ENCODE measurements at regions not wholly inside any gene's neighbourhood (a gene's known extent, or its start where the extent isn't known, plus 50 kb on each side); places are given as distances from the start of the nearest gene placed in this dataset.

- no peak overlapping the region for H2AFZ ChIP-seq (ENCODE audit: low read depth, low read length, poor library complexity, severe bottlenecking)
- no peaks in the 10 kb centered on the region for H3K27me3 ChIP-seq (ENCODE audit: insufficient read depth, low read length)
- no peak overlapping the region for H3K4me2 ChIP-seq (ENCODE audit: low read length)
- H3K79me2 ChIP-seq (ENCODE audit: insufficient read depth, low read length): no peaks in the 10 kb centered on the region
- no TSS peak for BruUV-seq (replicated peaks)
- ATAC-seq (no peak), DNase-seq (ENCODE audit: low read depth, low spot score) (no peak)
- H3K9me3 ChIP-seq (ENCODE audit: control insufficient read depth in 1 of 2, insufficient read depth in 1 of 2, low read depth in 1 of 2, low read length in 2 of 2): no peaks in the 10 kb centered on the region
- no peak overlapping the region for H3K27ac ChIP-seq (ENCODE audit: low read depth, low read length)
- TF ChIP-seq, protein P1, sequence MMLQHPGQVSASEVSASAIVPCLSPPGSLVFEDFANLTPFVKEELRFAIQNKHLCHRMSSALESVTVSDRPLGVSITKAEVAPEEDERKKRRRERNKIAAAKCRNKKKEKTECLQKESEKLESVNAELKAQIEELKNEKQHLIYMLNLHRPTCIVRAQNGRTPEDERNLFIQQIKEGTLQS (IDR thresholded peaks at IDR 0.05): no peak
- TF ChIP-seq ZNF274 (IDR thresholded peaks at IDR 0.05; ENCODE audit: low read depth, low read length): no peak
- TF ChIP-seq TCF7L2 (IDR thresholded peaks at IDR 0.05; ENCODE audit: borderline replicate concordance, extremely low read depth, insufficient read depth, insufficient read length): no peak
- TF ChIP-seq, protein P2, sequence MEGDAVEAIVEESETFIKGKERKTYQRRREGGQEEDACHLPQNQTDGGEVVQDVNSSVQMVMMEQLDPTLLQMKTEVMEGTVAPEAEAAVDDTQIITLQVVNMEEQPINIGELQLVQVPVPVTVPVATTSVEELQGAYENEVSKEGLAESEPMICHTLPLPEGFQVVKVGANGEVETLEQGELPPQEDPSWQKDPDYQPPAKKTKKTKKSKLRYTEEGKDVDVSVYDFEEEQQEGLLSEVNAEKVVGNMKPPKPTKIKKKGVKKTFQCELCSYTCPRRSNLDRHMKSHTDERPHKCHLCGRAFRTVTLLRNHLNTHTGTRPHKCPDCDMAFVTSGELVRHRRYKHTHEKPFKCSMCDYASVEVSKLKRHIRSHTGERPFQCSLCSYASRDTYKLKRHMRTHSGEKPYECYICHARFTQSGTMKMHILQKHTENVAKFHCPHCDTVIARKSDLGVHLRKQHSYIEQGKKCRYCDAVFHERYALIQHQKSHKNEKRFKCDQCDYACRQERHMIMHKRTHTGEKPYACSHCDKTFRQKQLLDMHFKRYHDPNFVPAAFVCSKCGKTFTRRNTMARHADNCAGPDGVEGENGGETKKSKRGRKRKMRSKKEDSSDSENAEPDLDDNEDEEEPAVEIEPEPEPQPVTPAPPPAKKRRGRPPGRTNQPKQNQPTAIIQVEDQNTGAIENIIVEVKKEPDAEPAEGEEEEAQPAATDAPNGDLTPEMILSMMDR (IDR thresholded peaks at IDR 0.05 in 2 of 3, conservative IDR thresholded peaks at IDR 0.05 in 1 of 3; ENCODE audit: borderline replicate concordance in 1 of 3, insufficient read depth in 1 of 3, low read depth in 2 of 3, low read length in 2 of 3): no peak
- no peak for TF ChIP-seq ZBTB33 (IDR thresholded peaks at IDR 0.05; ENCODE audit: extremely low read depth, insufficient replicate concordance, low read length)
- TF ChIP-seq EZH2phosphoT487 (IDR thresholded peaks at IDR 0.05; ENCODE audit: borderline replicate concordance): no peak
- TF ChIP-seq YY1 (IDR thresholded peaks at IDR 0.05; ENCODE audit: extremely low read depth, insufficient replicate concordance, low read depth, low read length): no peak
- no peak for TF ChIP-seq EZH2 (IDR thresholded peaks at IDR 0.05)
- TF ChIP-seq, protein P3, sequence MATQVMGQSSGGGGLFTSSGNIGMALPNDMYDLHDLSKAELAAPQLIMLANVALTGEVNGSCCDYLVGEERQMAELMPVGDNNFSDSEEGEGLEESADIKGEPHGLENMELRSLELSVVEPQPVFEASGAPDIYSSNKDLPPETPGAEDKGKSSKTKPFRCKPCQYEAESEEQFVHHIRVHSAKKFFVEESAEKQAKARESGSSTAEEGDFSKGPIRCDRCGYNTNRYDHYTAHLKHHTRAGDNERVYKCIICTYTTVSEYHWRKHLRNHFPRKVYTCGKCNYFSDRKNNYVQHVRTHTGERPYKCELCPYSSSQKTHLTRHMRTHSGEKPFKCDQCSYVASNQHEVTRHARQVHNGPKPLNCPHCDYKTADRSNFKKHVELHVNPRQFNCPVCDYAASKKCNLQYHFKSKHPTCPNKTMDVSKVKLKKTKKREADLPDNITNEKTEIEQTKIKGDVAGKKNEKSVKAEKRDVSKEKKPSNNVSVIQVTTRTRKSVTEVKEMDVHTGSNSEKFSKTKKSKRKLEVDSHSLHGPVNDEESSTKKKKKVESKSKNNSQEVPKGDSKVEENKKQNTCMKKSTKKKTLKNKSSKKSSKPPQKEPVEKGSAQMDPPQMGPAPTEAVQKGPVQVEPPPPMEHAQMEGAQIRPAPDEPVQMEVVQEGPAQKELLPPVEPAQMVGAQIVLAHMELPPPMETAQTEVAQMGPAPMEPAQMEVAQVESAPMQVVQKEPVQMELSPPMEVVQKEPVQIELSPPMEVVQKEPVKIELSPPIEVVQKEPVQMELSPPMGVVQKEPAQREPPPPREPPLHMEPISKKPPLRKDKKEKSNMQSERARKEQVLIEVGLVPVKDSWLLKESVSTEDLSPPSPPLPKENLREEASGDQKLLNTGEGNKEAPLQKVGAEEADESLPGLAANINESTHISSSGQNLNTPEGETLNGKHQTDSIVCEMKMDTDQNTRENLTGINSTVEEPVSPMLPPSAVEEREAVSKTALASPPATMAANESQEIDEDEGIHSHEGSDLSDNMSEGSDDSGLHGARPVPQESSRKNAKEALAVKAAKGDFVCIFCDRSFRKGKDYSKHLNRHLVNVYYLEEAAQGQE (IDR thresholded peaks at IDR 0.05; ENCODE audit: low read depth): no peak
- no peak overlapping the region for H3K4me3 ChIP-seq (replicated peaks in 1 of 2; ENCODE audit: low read depth in 1 of 2, low read length in 2 of 2)
- H3K9ac ChIP-seq (ENCODE audit: low read length): no peak overlapping the region
- H3K4me1 ChIP-seq (ENCODE audit: control insufficient read depth in 1 of 2, insufficient read depth in 2 of 2, low read length in 2 of 2): no peaks in the 10 kb centered on the region
- no peaks in the 10 kb centered on the region for H3K36me3 ChIP-seq (ENCODE audit: control insufficient read depth in 1 of 2, insufficient read depth in 2 of 2, low read length in 2 of 2)
- ChIA-PET RAD21 (ENCODE audit: low non-redundant PET in 1 of 2, low total read pairs in 2 of 2, uncharacterized antibody in 2 of 2, unreplicated experiment in 2 of 2) (no interaction called here), POLR2A (no interaction called here), CTCF (no interaction called here)
- H4K20me1 ChIP-seq (ENCODE audit: insufficient read depth): no peaks in the 10 kb centered on the region
- intact Hi-C loops (cut with micrococcal nuclease): no loop called here
- H3K9me2 ChIP-seq (ENCODE audit: insufficient read depth): no peaks in the 10 kb centered on the region
These were observed 286.8 kb downstream of the RBM43 start for GRCh38 chr2:150974864-150975263.
